Fibroblast of the aortic adventitia (primary cell): ENCODE measurements at regions not wholly inside any gene's neighbourhood (a gene's known extent, or its start where the extent isn't known, plus 50 kb on each side); places are given as distances from the start of the nearest gene placed in this dataset.
A peak's percentile ranks its signal among the peaks of the same experiment; 100 is the strongest.

Experiments
- DNase-seq: peaks from one replicate; pipeline ENCODE4 v3.0.0-alpha.2; 2010; ENCODE audit warnings: low read depth
- H3K4me3 ChIP-seq: 2 replicates; pipeline ENCODE4 v1.5.1; 2011; ENCODE audit warnings: low read depth, mild to moderate bottlenecking, control low read depth, low read length, moderate library complexity
- CTCF ChIP-seq: IDR thresholded peaks from 2 replicates; pipeline ENCODE4 v1.5.1; 2011; ENCODE audit warnings: mild to moderate bottlenecking, low read length, control low read depth, inconsistent platforms; ENCODE audit not compliant: insufficient read depth

GRCh38 chr18:56245866-56246580, 392.4 kb downstream of the TXNL1 start:
- TF ChIP-seq CTCF: no peak
- peak; percentile 59 for DNase-seq
- H3K4me3 ChIP-seq: no peak overlapping the region

GRCh38 chr18:56240405-56240804, 398.0 kb downstream of the TXNL1 start:
- TF ChIP-seq CTCF: no peak
- no peak overlapping the region for H3K4me3 ChIP-seq
- no peak for DNase-seq

GRCh38 chr18:56238576-56238975, 399.8 kb downstream of the TXNL1 start:
- TF ChIP-seq CTCF: peak; percentile 38
- H3K4me3 ChIP-seq: no peak overlapping the region
- DNase-seq: no peak

DNA sequence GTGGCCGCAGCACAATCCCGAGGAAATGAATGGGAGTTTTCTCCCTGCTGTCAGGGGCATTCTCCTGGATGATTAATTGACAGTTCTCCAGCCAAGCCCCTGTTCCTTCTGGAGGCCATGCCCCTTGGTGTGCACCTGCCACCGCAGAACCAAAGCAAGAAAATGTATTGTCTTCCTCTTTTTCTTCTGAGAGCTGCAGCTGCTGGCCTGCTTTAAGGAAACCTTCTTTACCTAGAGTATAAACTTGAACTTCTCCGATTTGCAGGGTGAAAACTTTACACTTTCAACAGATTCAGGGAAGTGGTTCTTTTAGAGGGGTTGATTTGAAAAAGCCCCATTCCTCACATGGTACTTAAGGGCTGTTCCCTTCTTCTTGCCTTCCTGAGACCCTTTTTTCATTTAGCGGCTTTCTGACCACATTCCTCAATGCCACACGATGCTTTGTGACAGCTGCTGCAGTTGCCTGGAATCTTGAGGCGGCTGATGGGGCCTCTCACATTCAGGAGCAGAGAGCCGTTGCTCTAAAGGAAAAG, 402.8 kb downstream of the TXNL1 start:
- no peak for TF ChIP-seq CTCF
- no peak overlapping the region for H3K4me3 ChIP-seq
- DNase-seq: no peak

DNA sequence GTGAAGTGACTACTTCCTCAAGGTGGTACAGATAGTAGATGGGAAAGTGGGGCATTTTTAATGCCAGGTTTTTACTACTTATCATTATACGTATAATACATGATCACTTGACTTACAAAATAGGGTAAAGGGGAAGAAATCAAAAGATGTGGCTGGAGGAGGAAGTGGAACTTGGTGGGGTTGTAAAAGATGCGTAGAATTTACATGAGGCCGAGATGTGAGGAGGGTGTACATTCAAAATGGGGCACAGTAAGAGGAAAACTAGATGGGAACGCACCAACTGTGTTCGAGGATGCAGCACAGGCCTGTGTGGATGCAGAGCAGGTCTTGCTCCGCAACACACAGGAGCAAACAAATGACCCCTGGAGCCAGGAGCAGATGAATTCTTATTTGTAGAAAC, 403.3 kb downstream of the TXNL1 start:
- TF ChIP-seq CTCF: no peak
- no peak for DNase-seq
- no peak overlapping the region for H3K4me3 ChIP-seq

GRCh38 chr18:56233595-56233994, 404.8 kb downstream of the TXNL1 start:
- DNase-seq: peak; percentile 93
- no peak overlapping the region for H3K4me3 ChIP-seq
- TF ChIP-seq CTCF: no peak

DNA sequence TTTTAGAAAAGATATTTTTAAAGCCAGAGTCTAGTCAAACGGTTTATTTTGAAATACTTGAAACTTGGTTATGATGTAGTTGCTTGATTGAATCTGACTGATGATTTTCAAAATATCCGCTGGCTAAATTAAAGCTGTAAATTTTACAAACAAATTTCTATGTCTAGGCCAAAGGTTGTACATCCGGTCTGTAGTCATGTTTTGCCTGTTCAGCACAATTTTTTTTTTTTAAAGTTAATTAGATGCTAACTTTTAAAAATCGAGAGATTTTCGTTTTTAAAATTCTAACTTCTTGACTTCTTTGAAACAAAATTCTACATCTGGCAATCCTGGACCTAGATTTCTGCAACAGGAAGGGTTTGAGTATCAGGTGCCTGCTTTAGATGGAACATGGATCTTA, 412.4 kb downstream of the TXNL1 start:
- no peak overlapping the region for H3K4me3 ChIP-seq

More for the DNA sequence above, 412.4 kb downstream of the TXNL1 start:
- no peak for TF ChIP-seq CTCF
- DNase-seq: no peak
